NOMO-1 (cell line): ENCODE measurements at regions not wholly inside any gene's neighbourhood (a gene's known extent, or its start where the extent isn't known, plus 50 kb on each side); places are given as distances from the start of the nearest gene placed in this dataset.
"Not testable (repeated sequence)": the region's sequence is repeated elsewhere in the genome, so short reads cannot be mapped to it uniquely, and the experiment has no call there.

Experiments
- DNase-seq, 2 experiments: peaks; one replicate each; lab custom pipeline; 2025; ENCODE audit not compliant: unreplicated experiment in 2 of 2; lab: John Stamatoyannopoulos, UW

DNA sequence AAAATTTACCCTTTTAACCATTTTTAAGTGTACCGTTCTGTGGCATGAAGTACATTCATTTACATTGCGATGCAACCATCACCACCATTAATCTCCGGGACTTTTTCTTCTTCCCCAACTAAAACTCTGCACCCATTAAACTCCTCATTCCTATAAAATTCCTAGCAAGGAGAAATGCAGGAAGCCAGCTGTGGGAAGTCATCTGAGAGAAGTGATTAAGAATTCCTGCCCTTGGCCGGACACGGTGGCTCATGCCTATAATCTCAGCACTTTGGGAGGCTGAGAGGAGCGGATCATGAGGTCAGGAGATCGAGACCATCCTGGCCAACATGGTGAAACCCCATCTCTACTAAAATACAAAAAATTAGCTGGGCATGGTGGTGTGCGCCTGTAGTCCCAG lies 121.9 kb upstream of the RBPJ start:
- DNase-seq, result not testable (repeated sequence)

DNA sequence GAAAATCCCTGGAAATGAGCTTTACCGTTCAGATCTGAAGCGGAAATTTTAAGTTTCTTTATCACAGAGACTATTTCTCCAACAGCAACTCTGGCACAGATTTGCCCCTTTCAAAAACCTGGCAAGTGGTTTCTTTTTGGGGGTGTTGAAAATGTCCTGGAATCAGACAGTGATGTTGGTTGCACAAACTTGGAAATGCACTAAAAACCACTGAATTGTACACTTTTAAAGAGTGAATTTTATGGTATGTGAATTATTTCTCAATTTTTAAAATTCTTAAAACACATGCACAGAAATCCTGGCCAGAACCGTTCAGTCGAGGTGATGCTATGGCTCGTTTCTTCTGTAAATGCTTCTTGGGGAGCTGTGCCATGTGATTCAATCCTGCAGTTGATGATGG lies 121.2 kb upstream of the RBPJ start:
- no peak for DNase-seq

DNA sequence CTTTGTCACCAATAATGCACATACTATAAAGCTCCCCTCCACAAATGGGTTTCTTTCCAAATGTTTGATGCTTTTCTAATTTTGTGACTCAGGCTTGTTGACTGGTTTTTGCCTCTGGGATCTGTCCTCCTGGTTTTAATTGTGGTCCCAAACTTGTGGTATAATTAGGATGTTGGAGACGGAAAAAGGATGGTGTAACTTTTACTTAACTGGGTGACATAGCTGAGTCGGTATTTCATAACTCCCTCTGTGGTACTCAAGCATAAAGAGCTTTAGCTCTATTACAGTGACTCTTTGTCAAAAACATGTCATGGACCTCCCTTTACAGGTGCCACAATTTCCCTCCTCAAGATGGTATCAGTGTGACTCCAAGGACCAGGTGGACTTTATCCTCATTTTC lies 119.7 kb upstream of the RBPJ start:
- no peak for DNase-seq

DNA sequence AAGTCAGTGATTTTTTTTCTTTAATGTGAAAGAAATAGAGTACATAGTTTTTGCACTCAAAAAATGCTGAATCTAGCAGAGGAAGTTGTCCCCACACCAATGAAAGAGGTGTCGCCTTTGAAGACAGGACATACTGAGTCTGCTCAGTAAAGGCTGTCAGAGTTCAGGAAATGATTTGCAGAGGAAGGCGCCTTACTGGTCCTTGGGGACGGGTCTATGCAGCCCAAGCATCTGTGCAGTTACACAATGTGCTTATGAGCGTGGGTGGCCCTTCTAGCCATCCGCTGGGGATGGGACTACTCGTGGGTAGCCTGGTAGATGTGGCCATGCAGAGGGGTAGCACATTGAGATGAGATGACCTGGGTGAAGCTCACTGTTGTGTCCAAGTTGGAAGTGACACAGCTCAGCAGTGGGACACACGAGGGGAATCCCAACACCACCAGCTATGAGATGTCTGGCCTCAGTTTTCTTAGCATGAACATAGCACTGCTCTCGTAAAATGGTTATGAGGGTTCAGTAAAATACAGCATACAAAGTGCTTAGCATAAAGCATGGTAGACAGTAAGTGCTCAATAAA lies 116.5 kb upstream of the RBPJ start:
- DNase-seq, result no peak

- DNase-seq, result no peak
Measured at GRCh38 chr4:26204911-26205370, 115.9 kb upstream of the RBPJ start.

DNA sequence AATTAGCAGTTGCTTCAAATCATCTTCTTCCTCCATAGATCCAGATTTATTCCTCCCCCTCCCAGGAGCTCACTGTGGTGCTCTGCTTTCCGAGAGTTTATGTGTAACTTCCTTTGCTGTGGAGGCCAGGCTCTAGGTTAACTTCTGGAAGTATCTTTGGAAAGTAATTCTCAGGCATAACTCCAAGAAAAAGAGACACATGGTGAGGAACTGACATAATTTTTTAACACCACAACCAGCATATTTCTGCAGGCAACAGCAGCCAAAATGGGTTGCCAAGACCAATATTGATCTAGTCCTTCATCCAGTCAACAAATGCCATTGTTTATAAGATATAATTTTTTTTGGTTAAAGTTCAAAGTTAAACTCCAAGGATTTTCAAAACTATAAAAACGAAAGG lies 114.5 kb upstream of the RBPJ start:
- DNase-seq, result no peak

DNA sequence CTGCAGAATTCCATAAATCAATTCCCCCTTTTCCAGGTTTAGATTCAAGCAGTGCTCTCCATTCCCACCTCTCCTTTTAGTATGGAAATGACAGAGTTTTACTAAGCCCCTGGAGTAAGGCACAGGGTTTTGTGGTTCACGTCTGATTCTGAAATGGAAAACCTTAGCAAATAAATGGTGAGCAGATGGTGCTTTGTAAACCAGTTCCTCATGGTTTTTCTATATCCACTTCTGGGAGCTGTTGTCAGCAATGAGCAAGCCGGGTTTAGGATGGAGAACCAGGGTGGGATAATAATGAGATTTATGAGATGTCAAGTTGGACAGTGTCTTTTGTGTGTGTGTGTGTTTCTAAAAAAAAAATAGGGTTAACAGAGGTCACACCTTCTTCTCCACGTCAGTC lies 113.8 kb upstream of the RBPJ start:
- no peak for DNase-seq

GRCh38 chr4:26207631-26208030 lies 113.2 kb upstream of the RBPJ start:
- DNase-seq, result no peak

DNA sequence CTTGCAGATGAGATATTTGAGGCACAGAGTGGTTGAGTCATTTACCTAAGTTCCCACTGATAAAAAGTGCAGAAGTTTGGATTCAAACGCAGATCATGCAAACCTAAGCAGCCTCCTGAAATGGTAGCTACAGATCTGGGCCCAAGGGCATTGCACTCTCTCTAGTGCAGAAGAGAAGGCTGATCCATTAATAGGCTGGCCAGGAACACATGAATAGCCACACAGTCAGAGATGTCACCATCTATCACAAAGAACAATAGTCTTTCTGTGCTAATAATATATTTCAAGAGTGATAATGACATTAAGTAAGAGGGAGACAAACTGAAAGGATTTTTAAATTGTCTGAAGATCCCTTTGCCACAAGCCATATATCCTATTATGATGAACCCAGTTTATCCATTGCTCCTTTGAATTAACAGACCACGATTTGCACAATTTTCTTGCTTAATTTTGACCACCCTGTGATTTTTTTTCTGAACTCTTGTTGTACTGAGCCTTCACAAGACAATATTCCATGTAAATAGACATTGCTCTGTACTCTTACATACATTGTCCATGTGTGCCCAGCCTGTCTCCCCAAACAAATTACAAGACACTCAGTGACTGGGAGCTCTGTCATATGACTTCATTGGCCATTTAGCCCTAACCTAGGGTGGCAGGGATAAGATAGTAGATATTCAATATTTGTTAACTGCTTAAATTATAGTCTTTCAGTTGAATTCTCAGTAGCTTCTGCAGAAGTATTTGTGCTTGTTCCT lies 112.4 kb upstream of the RBPJ start:
- DNase-seq, result no peak

DNA sequence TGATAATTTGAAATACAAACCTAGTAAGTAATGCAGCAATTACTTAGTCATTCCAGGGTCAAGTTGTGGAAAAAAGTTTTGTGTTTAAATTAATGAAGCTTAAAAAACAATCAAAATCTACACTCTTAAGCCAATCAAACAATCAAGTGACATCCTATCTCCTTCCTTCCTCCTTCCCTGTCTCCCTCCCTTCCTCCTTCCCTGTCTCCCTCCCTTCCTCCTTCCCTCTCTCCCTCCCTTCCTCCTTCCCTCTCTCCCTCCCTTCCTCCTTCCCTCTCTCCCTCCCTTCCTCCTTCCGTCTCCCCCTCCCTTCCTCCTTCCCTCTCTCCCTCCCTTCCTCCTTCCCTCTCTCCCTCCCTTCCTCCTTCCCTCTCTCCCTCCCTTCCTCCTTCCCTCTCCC lies 111.4 kb upstream of the RBPJ start:
- not testable (repeated sequence) for DNase-seq

GRCh38 chr4:26212528-26212927 lies 108.3 kb upstream of the RBPJ start:
- DNase-seq, result no peak

GRCh38 chr4:26213317-26213716 lies 107.5 kb upstream of the RBPJ start:
- DNase-seq, result no peak

DNA sequence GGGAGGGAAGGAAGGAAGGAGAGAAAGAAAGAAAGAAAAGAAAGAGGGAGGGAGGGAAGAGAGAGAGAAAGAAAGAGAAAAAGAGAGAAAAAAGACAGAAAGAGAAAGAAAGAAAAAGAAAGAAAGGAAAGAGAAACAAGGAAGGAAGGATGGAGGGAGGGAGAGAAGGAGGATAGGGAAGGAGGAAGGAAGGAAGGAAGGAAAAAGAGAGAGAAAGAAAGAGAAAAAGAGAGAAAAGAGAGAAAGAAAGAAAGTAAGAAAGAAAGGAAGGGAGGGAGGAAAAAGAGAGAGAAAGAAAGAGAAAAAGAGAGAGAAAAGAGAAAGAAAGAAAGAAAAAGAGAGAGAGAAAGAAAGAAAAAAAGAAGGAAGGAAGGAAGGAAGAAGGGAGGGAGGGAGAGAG lies 105.8 kb upstream of the RBPJ start:
- DNase-seq, result no peak

GRCh38 chr4:26215725-26216124 lies 105.1 kb upstream of the RBPJ start:
- DNase-seq, result no peak

DNA sequence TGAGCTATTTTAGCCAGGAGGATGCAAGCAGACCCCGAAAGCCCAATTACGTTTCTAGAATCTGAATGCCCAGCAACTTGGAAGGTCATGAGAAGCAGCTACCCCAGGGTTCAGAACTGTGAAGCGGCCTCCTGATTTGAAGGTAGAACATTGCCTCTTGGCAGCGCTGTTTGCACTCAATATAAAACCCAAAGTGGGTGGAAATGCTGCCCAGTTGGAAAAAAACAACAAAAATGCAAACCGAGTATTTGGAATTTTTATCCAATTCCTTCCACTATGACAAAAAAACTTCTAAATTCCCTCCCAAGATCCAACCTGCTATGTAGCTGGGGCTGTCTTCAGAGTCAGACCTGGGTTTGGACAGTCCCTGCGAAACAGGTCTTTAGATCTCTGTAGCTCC lies 103.3 kb upstream of the RBPJ start:
- DNase-seq, result no peak

DNA sequence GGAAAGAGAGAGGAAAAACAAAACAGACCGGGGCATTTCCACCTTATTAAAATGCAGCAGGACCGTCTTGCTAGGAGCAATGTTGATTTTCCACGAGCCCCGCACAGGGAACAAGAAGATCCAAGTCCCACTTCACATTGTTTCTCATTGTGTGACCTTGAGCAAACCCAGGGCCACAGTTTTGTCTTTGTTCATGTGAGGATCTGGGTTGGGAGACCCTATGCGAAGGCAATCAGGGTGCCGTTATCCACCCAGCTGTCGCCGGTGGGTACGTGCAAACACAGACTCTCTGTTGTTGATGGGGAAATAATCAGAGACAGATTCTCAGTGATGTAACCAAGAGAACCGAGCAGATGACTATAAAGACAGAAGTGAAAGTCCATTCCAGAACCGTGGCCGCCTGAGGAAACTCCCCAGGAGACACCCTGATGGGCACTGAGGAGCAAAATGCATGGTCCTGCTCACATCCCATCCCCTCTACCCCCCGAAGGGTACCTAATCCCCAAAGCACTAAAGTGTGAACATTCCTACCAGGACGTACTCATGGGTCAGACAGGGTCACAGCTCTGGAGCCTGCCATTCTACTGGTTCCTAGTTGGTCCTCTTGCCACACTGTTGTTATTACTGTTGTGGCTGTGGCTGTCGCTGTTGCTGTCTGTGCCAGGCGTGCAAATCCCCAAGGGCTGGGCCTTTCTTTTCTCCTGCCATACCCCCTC lies 102.7 kb upstream of the RBPJ start:
- peak; percentile 76 to 90 for DNase-seq

- DNase-seq, result peak; percentile 61 to 84
Measured at GRCh38 chr4:26218677-26219605, 101.9 kb upstream of the RBPJ start.

GRCh38 chr4:26220696-26221095 lies 100.1 kb upstream of the RBPJ start:
- no peak for DNase-seq

GRCh38 chr4:26223155-26223554 lies 97.7 kb upstream of the RBPJ start:
- no peak for DNase-seq

DNA sequence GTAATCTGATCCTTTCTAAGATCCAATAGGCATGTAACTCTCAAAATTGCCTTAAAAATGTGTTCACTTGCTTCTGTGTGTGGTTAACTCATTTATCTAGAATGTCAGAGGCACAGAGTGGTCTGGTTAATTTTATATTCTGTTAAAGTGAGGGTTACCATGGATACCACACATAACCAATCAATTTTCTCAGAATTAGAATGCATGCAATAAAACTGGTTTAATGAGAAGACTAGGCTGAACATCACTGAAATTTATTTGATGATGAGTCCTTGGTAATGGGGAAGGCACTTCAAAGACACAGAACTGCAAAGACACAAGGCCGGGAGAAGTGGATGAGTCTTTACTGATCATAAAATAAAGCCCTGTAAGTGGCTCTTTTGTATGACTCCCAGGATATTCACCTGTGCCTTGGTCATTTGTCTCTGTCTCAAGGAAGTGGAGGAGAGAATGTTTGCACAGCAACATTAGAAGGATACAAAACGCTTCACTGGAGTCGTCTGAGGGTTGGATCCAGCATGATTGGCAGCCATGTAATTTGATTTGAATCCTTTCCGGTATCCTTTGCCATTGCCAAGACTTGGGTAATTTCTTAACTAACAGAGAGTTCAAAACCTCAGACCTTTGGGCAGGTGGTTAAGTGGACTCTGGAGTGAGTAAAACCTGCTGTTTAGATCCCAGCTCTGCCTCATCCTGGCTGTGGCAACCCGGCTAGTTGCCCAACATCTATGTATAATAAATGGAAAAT lies 94.0 kb upstream of the RBPJ start:
- DNase-seq, result no peak
